Liver (tissue), 7 donors: ENCODE measurements at regions not wholly inside any gene's neighbourhood (a gene's known extent, or its start where the extent isn't known, plus 50 kb on each side); places are given as distances from the start of the nearest gene placed in this dataset.

ENCODE experiments used
- DNase-seq: peaks from one replicate; pipeline ENCODE4 v3.0.0-alpha.2; 2017; ENCODE audit warnings: low spot score
- H3K27ac ChIP-seq, 2 donors: one replicate each; pipeline ENCODE4 v1.7.0; 2013; ENCODE audit warnings: inconsistent platforms in 2 of 2, low read length in 2 of 2, control low read depth in 1 of 2, low read depth in 1 of 2, mild to moderate bottlenecking in 1 of 2
- H3K27me3 ChIP-seq, 4 donors: one replicate each; pipeline versions ENCODE4 v1.6.1 to v1.7.0; 2013; ENCODE audit warnings: low read length in 3 of 4, inconsistent platforms in 1 of 4, mild to moderate bottlenecking in 1 of 4, moderate library complexity in 1 of 4; ENCODE audit not compliant: control insufficient read depth in 4 of 4, insufficient read depth in 4 of 4
- H3K36me3 ChIP-seq, 4 donors: one replicate each; pipeline versions ENCODE4 v1.6.1 to v1.7.0; 2013; ENCODE audit warnings: low read length in 3 of 4, mild to moderate bottlenecking in 3 of 4, low read depth in 1 of 4, moderate library complexity in 1 of 4; ENCODE audit not compliant: control insufficient read depth in 4 of 4, insufficient read depth in 3 of 4
- H3K4me1 ChIP-seq, 4 donors: one replicate each; pipeline versions ENCODE4 v1.6.1 to v1.7.0; 2013; ENCODE audit warnings: low read length in 3 of 4, mild to moderate bottlenecking in 3 of 4, moderate library complexity in 1 of 4; ENCODE audit not compliant: control insufficient read depth in 4 of 4, insufficient read depth in 4 of 4
- H3K4me3 ChIP-seq, 3 donors: one replicate each; pipeline versions ENCODE4 v1.6.1 to v1.7.0; 2013; ENCODE audit warnings: low read length in 3 of 3, control low read depth in 1 of 3, low read depth in 1 of 3, mild to moderate bottlenecking in 1 of 3
- H3K9ac ChIP-seq, 2 donors: one replicate each; pipeline ENCODE4 v1.7.0; 2013; ENCODE audit warnings: low read length in 2 of 2, mild to moderate bottlenecking in 2 of 2, moderate library complexity in 2 of 2, control low read depth in 1 of 2, low read depth in 1 of 2
- H3K9me3 ChIP-seq, 4 donors: one replicate each; pipeline versions ENCODE4 v1.6.1 to v1.7.0; 2013; ENCODE audit warnings: low read length in 3 of 4; ENCODE audit not compliant: control insufficient read depth in 4 of 4
- EGR1 ChIP-seq, 2 donors: IDR thresholded peaks; 2 replicates each; pipeline ENCODE4 v1.6.1; 2016 to 2018; ENCODE audit warnings: antibody characterized with exemption in 2 of 2, low read depth in 2 of 2
- FOXA1 ChIP-seq: IDR thresholded peaks from 2 replicates; pipeline ENCODE4 v1.6.1; 2016; ENCODE audit warnings: antibody characterized with exemption
- FOXA2 ChIP-seq: IDR thresholded peaks from 2 replicates; pipeline ENCODE4 v1.6.1; 2016; ENCODE audit warnings: antibody characterized with exemption
- GABPA ChIP-seq, 2 donors: IDR thresholded peaks in 1 of 2; conservative IDR thresholded peaks in 1 of 2; 2 replicates each; pipeline ENCODE4 v1.6.1; 2016; ENCODE audit warnings: antibody characterized with exemption in 2 of 2, mild to moderate bottlenecking in 1 of 2, moderate library complexity in 1 of 2
- HNF4A ChIP-seq, 2 donors: conservative IDR thresholded peaks; 2 replicates each; pipeline ENCODE4 v1.6.1; 2016; ENCODE audit warnings: antibody characterized with exemption in 2 of 2, mild to moderate bottlenecking in 2 of 2
- HNF4G ChIP-seq: IDR thresholded peaks from 2 replicates; pipeline ENCODE4 v1.6.1; 2016; ENCODE audit warnings: antibody characterized with exemption
- JUND ChIP-seq, 2 donors: IDR thresholded peaks; 2 replicates each; pipeline ENCODE4 v1.6.1; 2016; ENCODE audit warnings: antibody characterized with exemption in 2 of 2
- NR2F2 ChIP-seq: IDR thresholded peaks from 2 replicates; pipeline ENCODE4 v1.6.1; 2016; ENCODE audit warnings: antibody characterized with exemption
- RAD21 ChIP-seq, 2 donors: IDR thresholded peaks; 2 replicates each; pipeline ENCODE4 v1.6.1; 2016; ENCODE audit warnings: antibody characterized with exemption in 2 of 2, mild to moderate bottlenecking in 2 of 2
- RXRA ChIP-seq, 2 donors: IDR thresholded peaks; 2 replicates each; pipeline ENCODE4 v1.6.1; 2017 to 2018; ENCODE audit warnings: antibody characterized with exemption in 2 of 2, mild to moderate bottlenecking in 1 of 2
- SP1 ChIP-seq: IDR thresholded peaks from 2 replicates; pipeline ENCODE4 v1.6.1; 2018; ENCODE audit warnings: antibody characterized with exemption, mild to moderate bottlenecking
- TAF1 ChIP-seq: conservative IDR thresholded peaks from 2 replicates; pipeline ENCODE4 v1.6.1; 2016; ENCODE audit warnings: antibody characterized with exemption, mild to moderate bottlenecking
- YY1 ChIP-seq: IDR thresholded peaks from 2 replicates; pipeline ENCODE4 v1.6.1; 2016; ENCODE audit warnings: antibody characterized with exemption, mild to moderate bottlenecking
- WGBS: extraction: QIAGEN DNeasy Blood & Tissue Kit; methylation state at CpG from one replicate; pipeline ENCODE4 v1.1.7; 2013; 5-methylcytosine and 5-hydroxymethylcytosine counted together
- TF ChIP-seq, protein P1 (sequence below): IDR thresholded peaks from 2 replicates; pipeline ENCODE4 v1.6.1; 2016; ENCODE audit warnings: antibody characterized with exemption
- TF ChIP-seq, protein P2 (sequence below): IDR thresholded peaks from 2 replicates; pipeline ENCODE4 v1.6.1; 2016; ENCODE audit warnings: antibody characterized with exemption
- TF ChIP-seq, protein P3 (sequence below): IDR thresholded peaks from 2 replicates; pipeline ENCODE4 v1.6.1; 2016; ENCODE audit warnings: antibody characterized with exemption
- donor health status: healthy.
- donor health status: healthy.
- donor health status: healthy.
- donor health status: healthy.

DNA sequence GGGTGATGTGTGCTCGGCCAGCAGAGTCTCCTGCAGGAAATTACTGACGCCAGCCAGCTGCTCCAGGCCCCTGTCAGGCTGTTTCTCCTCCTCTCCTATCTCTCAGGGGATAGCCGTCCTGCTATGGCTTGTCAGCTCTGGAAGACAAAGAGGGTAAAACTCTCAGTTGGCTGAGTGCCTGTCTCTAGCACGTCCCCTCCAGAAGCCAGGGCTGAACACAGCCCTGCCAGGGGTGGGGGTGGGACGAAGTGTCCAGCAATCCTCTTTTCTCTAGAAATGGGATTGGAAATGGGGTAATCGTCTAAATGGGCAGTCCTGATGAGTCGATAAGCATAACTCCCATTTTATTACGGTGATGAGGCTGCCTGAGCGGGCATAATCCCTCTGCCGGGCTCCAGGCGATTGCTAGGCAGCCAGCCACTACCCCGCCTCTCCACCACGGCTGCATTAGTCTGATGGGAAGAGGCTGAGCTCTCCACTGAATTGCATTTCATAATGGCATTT, 89.1 kb upstream of the GNAO1 start:
- no peaks in the 10 kb centered on the region for H3K27me3 ChIP-seq
- H3K4me1 ChIP-seq = no peaks in the 10 kb centered on the region
- WGBS = 66% methylated on average over 13 of the region's 13 CpGs
- peak overlapping the region in 1 of 2 donors; percentile 42 for H3K27ac ChIP-seq
- no peak for DNase-seq
- no peaks in the 10 kb centered on the region for H3K9me3 ChIP-seq
- H3K9ac ChIP-seq = no peak overlapping the region
- H3K4me3 ChIP-seq = no peak overlapping the region
- TF ChIP-seq NR2F2 (peak; percentile 10), SP1 (no peak), RAD21 (IDR thresholded peaks at IDR 0.05) (peak in 1 of 2 donors; percentile 5)
- no peaks in the 10 kb centered on the region for H3K36me3 ChIP-seq

DNA sequence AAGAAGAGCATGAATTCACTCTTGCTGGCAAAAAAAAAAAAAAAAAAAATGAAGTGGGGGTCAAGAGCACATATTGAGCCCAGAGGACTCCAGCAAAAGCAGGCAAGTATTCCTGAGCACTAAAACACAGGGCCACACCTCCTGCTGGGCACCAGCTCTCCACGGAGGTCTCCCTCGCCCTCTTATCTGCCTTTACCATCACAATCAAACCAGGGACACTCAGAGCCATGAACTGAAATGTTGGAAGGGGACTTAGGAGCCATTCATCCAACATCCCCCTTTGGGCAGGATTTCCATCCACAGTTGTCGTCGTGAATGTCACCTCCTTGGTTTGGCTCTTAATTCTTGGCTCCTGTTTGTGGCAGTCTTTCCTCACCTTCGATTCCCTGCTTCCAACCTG, 89.8 kb upstream of the GNAO1 start:
- Histone ChIP-seq H3K27me3 (no peaks in the 10 kb centered on the region), H3K4me3 (no peak overlapping the region), H3K9ac (no peak overlapping the region), H3K4me1 (no peaks in the 10 kb centered on the region), H3K36me3 (no peaks in the 10 kb centered on the region), H3K9me3 (no peaks in the 10 kb centered on the region), H3K27ac (no peak overlapping the region)
- TF ChIP-seq, protein P1, sequence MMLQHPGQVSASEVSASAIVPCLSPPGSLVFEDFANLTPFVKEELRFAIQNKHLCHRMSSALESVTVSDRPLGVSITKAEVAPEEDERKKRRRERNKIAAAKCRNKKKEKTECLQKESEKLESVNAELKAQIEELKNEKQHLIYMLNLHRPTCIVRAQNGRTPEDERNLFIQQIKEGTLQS = no peak
- WGBS = 72% methylated on average over 5 of the region's 5 CpGs
- DNase-seq = no peak

DNA sequence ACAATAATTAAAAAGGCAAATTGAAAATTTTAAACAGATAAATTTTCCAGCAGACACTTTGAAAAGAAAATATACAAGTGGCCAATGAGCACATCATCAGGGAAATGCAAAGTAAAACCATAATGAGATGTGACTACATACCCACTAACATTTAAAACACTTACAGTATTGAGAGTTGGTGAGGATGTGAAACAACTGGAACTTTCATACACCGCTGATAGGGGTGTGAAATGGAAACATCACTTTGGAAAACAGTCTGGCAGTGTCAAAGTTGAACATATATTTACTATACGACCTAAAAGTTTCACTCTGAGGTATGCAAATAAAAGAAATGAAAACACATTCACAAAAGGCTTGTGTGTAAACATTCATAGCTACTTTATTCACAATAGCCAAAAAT, 94.0 kb upstream of the GNAO1 start:
- H3K9me3 ChIP-seq = no peaks in the 10 kb centered on the region
- no peak overlapping the region for H3K9ac ChIP-seq
- no peaks in the 10 kb centered on the region for H3K36me3 ChIP-seq
- no peak overlapping the region for H3K27ac ChIP-seq
- WGBS = 71% methylated on average over 2 of the region's 2 CpGs
- TF ChIP-seq, protein P2, sequence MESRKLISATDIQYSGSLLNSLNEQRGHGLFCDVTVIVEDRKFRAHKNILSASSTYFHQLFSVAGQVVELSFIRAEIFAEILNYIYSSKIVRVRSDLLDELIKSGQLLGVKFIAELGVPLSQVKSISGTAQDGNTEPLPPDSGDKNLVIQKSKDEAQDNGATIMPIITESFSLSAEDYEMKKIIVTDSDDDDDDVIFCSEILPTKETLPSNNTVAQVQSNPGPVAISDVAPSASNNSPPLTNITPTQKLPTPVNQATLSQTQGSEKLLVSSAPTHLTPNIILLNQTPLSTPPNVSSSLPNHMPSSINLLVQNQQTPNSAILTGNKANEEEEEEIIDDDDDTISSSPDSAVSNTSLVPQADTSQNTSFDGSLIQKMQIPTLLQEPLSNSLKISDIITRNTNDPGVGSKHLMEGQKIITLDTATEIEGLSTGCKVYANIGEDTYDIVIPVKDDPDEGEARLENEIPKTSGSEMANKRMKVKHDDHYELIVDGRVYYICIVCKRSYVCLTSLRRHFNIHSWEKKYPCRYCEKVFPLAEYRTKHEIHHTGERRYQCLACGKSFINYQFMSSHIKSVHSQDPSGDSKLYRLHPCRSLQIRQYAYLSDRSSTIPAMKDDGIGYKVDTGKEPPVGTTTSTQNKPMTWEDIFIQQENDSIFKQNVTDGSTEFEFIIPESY = no peak
- TF ChIP-seq NR2F2 = no peak
- TF ChIP-seq HNF4G = no peak
- no peak for TF ChIP-seq FOXA2
- TF ChIP-seq JUND (IDR thresholded peaks at IDR 0.05) = no peak
- no peak for TF ChIP-seq HNF4A (conservative IDR thresholded peaks at IDR 0.05)
- no peak for TF ChIP-seq SP1
- no peak for TF ChIP-seq TAF1
- no peak for TF ChIP-seq EGR1 (IDR thresholded peaks at IDR 0.05; ENCODE audit: low read depth in 2 of 2)
- TF ChIP-seq FOXA1 = no peak
- TF ChIP-seq RXRA (IDR thresholded peaks at IDR 0.05) = no peak
- no peaks in the 10 kb centered on the region for H3K27me3 ChIP-seq
- no peaks in the 10 kb centered on the region for H3K4me1 ChIP-seq
- no peak overlapping the region for H3K4me3 ChIP-seq
- DNase-seq = no peak

DNA sequence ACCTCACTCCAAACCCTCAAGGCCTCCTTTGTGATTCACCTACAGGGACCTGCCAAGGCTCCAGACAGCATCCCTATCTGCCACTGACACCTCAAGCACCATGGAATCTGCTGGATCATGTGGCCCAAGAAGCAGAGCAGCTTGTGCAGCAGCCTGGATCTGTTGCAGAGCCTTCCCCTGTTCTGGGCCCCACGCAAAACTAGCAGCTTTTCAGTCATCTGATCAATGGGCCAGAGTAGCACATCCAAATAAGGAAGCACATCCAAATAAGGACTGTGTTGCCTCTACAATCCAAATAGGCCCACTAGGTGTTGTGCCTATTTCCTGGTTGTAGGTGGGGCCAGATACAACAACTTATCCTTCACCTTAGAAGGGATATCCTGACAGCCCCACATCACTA, 97.1 kb upstream of the GNAO1 start:
- Histone ChIP-seq H3K9ac (no peak overlapping the region), H3K27ac (no peak overlapping the region), H3K27me3 (no peaks in the 10 kb centered on the region), H3K36me3 (no peaks in the 10 kb centered on the region), H3K4me3 (no peak overlapping the region), H3K4me1 (no peaks in the 10 kb centered on the region), H3K9me3 (no peaks in the 10 kb centered on the region)
- DNase-seq = no peak
- 84% methylated on average over 1 of the region's 1 CpG for WGBS
- TF ChIP-seq SP1 = no peak
- TF ChIP-seq YY1 = no peak
- TF ChIP-seq, protein P2 = no peak
- TF ChIP-seq HNF4G = no peak
- TF ChIP-seq FOXA2 = no peak
- TF ChIP-seq RXRA (IDR thresholded peaks at IDR 0.05) = no peak
- no peak for TF ChIP-seq GABPA (IDR thresholded peaks at IDR 0.05 in 1 of 2, conservative IDR thresholded peaks at IDR 0.05 in 1 of 2)
- TF ChIP-seq, protein P3, sequence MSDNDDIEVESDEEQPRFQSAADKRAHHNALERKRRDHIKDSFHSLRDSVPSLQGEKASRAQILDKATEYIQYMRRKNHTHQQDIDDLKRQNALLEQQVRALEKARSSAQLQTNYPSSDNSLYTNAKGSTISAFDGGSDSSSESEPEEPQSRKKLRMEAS = no peak
- no peak for TF ChIP-seq TAF1
- TF ChIP-seq HNF4A (conservative IDR thresholded peaks at IDR 0.05) = no peak
- no peak for TF ChIP-seq RAD21 (IDR thresholded peaks at IDR 0.05)
- no peak for TF ChIP-seq JUND (IDR thresholded peaks at IDR 0.05)
- no peak for TF ChIP-seq EGR1 (IDR thresholded peaks at IDR 0.05; ENCODE audit: low read depth in 2 of 2)
- TF ChIP-seq NR2F2 = no peak
- no peak for TF ChIP-seq FOXA1
